ENCODE measurements at regions not wholly inside any gene's neighbourhood (a gene's known extent, or its start where the extent isn't known, plus 50 kb on each side); places are given as distances from the start of the nearest gene placed in this dataset.
A peak's percentile ranks its signal among the peaks of the same experiment; 100 is the strongest.
"Not testable (repeated sequence)": the region's sequence is repeated elsewhere in the genome, so short reads cannot be mapped to it uniquely, and the experiment has no call there.

DNA sequence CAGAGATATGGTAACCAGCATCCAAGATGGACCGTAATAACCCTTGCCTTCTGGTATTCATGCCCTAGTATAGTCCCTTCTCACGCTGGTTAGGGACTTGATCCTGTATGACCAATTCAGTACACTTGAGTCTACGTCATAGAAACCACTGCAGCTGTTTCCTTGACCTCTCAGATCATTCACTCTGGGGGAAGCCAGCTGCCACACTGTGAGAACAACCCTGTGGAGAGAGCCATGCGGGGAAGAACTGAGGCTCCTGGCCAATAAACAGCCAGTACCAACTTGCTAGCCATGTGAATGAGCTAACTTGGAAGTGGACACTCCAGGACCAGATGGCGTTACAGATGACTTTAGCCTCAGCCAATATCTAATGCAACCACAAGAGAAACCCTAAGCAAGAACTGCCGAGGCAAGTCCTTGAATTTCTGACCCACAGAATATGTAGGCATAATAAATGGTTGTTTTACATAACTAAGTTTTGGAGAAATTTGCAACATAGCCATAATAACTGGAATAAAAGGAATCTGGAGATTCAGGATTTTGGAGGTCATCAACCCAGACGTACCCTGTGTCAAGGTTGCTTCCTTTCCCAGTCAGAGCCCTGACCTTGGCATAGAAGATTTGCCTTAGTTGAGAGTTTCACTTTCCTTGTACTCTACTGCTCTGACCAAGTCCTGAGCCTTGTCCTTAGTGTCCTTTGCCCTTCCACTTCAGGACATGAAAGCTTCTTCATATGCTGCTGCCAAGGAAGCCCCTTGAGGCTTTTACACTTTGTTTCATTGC lies 87.3 kb upstream of the ZNF81 start:
- H3K27me3 ChIP-seq = no peaks in the 10 kb centered on the region
- no peak overlapping the region for H3K27ac ChIP-seq
- DNase-seq (peak in 1 of 4 donors; percentile 35), ATAC-seq (no peak)
- H3K4me3 ChIP-seq = no peak overlapping the region
- intact Hi-C loops (cut with DNase I) = no loop called here
- TF ChIP-seq, protein P1, sequence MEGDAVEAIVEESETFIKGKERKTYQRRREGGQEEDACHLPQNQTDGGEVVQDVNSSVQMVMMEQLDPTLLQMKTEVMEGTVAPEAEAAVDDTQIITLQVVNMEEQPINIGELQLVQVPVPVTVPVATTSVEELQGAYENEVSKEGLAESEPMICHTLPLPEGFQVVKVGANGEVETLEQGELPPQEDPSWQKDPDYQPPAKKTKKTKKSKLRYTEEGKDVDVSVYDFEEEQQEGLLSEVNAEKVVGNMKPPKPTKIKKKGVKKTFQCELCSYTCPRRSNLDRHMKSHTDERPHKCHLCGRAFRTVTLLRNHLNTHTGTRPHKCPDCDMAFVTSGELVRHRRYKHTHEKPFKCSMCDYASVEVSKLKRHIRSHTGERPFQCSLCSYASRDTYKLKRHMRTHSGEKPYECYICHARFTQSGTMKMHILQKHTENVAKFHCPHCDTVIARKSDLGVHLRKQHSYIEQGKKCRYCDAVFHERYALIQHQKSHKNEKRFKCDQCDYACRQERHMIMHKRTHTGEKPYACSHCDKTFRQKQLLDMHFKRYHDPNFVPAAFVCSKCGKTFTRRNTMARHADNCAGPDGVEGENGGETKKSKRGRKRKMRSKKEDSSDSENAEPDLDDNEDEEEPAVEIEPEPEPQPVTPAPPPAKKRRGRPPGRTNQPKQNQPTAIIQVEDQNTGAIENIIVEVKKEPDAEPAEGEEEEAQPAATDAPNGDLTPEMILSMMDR (IDR thresholded peaks at IDR 0.05) = no peak
- no peaks in the 10 kb centered on the region for H3K4me1 ChIP-seq
- H3K9me3 ChIP-seq = no peaks in the 10 kb centered on the region
- H3K36me3 ChIP-seq = no peaks in the 10 kb centered on the region

DNA sequence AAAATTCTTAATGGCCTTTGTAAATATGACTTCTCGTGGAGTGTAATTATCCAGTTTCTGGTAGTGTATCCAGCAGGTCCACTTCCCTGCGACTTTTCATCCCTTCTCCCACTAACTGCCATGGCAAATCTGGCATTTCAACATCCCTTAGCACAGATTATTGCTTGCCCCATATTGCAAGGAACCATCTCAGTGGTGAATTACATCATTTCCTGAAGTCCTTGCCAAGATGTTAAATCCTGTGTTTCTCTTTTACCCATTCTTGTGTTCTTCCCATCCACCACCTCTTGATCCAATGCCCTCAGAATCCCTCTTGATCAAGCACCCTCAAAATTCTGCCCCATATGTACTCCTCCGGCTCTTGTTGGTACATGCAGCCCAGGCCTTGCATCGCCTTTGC lies 88.1 kb upstream of the ZNF81 start:
- H3K27me3 ChIP-seq = no peaks in the 10 kb centered on the region
- no peak for DNase-seq
- no peaks in the 10 kb centered on the region for H3K4me1 ChIP-seq
- TF ChIP-seq, protein P1 (IDR thresholded peaks at IDR 0.05) = no peak
- intact Hi-C loops (cut with DNase I) = no loop called here
- no peak for ATAC-seq
- H3K9me3 ChIP-seq = no peaks in the 10 kb centered on the region
- no peak overlapping the region for H3K4me3 ChIP-seq
- no peak overlapping the region for H3K27ac ChIP-seq
- H3K36me3 ChIP-seq = no peaks in the 10 kb centered on the region

GRCh38 chrX:47746446-47746845 lies 87.5 kb upstream of the UXT start:
- H3K27me3 ChIP-seq = no peaks in the 10 kb centered on the region
- no peaks in the 10 kb centered on the region for H3K9me3 ChIP-seq
- DNase-seq = peak in 2 of 4 donors; percentile 35 to 46
- TF ChIP-seq, protein P1 (IDR thresholded peaks at IDR 0.05) = no peak
- peak; percentile 25 for ATAC-seq
- H3K4me1 ChIP-seq = no peaks in the 10 kb centered on the region
- no peak overlapping the region for H3K4me3 ChIP-seq
- H3K27ac ChIP-seq = no peak overlapping the region
- H3K36me3 ChIP-seq = no peaks in the 10 kb centered on the region
- intact Hi-C loops (cut with DNase I) = no loop called here

DNA sequence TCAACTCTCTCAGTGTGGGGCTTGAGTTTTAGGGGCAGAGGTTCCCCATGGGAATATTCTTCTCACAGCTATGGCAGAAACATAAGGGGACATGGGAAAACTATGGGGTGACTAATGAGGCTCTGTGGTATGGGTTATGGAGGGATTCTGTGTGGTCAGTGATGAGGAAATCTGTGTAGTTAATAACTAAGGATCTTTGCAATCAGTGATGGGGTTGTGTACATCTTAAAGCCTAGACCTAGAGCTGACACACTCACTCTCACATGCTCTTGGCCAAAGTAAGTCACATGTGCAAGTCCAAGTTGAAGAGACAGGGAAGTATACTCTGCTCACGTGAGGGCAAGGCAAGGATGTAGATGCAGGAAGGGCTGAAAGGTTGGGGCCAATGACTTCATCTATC lies 86.4 kb upstream of the UXT start:
- Histone ChIP-seq H3K4me3 (no peak overlapping the region), H3K9me3 (no peaks in the 10 kb centered on the region), H3K27me3 (no peaks in the 10 kb centered on the region), H3K36me3 (no peaks in the 10 kb centered on the region), H3K27ac (no peak overlapping the region), H3K4me1 (no peaks in the 10 kb centered on the region)
- ATAC-seq (peak; percentile 22), DNase-seq (no peak)
- intact Hi-C loops (cut with DNase I) = no loop called here
- TF ChIP-seq, protein P1 (IDR thresholded peaks at IDR 0.05) = no peak

DNA sequence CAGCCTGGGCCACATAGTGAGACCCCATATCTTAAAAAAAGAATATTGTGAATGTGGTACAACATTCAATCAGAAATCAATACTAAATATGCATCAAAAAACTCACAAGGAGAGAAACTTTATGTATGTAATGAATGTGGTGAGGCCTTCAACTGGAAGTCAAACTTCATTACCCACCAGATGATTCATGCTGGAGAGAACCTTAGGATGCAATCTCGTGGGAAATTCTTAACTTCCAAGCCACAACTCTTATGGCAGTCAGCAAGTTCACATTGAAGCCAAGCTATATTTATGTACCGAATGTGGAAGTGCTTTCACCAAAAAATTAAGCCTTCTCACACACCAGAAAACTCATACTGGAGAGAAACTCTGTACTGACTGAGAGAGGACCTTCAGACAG lies 84.5 kb upstream of the UXT start:
- DNase-seq (no peak), ATAC-seq (no peak)
- no peaks in the 10 kb centered on the region for H3K4me1 ChIP-seq
- H3K4me3 ChIP-seq = no peak overlapping the region
- H3K9me3 ChIP-seq = no peaks in the 10 kb centered on the region
- TF ChIP-seq, protein P1 (IDR thresholded peaks at IDR 0.05) = no peak
- intact Hi-C loops (cut with DNase I) = no loop called here
- no peaks in the 10 kb centered on the region for H3K27me3 ChIP-seq
- H3K27ac ChIP-seq = no peak overlapping the region
- H3K36me3 ChIP-seq = no peaks in the 10 kb centered on the region

GRCh38 chrX:47738870-47739269 lies 79.9 kb upstream of the UXT start:
- intact Hi-C loops (cut with DNase I); DNase-seq; H3K36me3 ChIP-seq; ATAC-seq; H3K9me3 ChIP-seq; H3K4me1 ChIP-seq; H3K27ac ChIP-seq; H3K4me3 ChIP-seq; H3K27me3 ChIP-seq: not testable (repeated sequence)

All from left lung (tissue), 4 donors.